Spleen (tissue), 7 donors: ENCODE measurements at regions not wholly inside any gene's neighbourhood (a gene's known extent, or its start where the extent isn't known, plus 50 kb on each side); places are given as distances from the start of the nearest gene placed in this dataset.

Experiments
- POLR2A ChIP-seq, 3 donors: fragments of 450-650 bp; IDR thresholded peaks; one replicate each; pipeline ENCODE4 v1.5.1; 2017; ENCODE audit warnings: antibody characterized with exemption in 3 of 3, mild to moderate bottlenecking in 1 of 3
- POLR2AphosphoS5 ChIP-seq, 3 donors: sonication (generic); formaldehyde crosslinking; IDR thresholded peaks; one replicate each; pipeline ENCODE4 v1.5.1; 2017; ENCODE audit warnings: antibody characterized with exemption in 3 of 3
- TF ChIP-seq, protein P1 (sequence below), 11 experiments: fragments of 200-600 bp in 7 of 11; fragments of 450-650 bp in 4 of 11; sonication (generic) in 4 of 11; IDR thresholded peaks in 8 of 11; conservative IDR thresholded peaks in 3 of 11; 1 replicate in 7 of 11; 2 replicates in 4 of 11; pipeline versions ENCODE4 v1.4.0 to v1.8.0; 2016 to 2021; ENCODE audit warnings: antibody characterized with exemption in 11 of 11, inconsistent platforms in 4 of 11, mild to moderate bottlenecking in 1 of 11
- donor health status: DM: no; HTN: no; CAD: no; lungs with moderate emphysema.
- donor health status: DM: no; HTN: no; CAD: no.
- donor health status: DM: no; HTN: no; CAD: no.

DNA sequence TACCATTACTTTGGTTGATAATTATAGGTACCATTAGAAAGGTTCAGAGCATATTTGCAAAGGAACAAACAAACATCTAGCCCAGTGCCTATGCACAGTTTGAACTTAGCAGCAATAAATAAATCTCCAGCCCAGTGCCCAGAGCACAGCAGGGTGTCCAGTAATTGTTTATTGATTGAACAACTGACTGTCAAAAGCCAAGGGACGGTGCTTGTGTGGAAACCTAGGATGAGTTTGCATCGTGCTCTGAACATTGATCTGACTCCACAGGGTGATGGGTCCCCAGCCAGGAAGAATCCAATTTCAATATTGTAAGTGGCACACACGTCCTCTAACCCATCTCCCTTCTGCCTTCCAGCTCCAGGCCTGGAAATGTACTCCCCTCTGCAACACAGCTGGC, 625.5 kb upstream of the C16orf82 start:
- TF ChIP-seq, protein P1, sequence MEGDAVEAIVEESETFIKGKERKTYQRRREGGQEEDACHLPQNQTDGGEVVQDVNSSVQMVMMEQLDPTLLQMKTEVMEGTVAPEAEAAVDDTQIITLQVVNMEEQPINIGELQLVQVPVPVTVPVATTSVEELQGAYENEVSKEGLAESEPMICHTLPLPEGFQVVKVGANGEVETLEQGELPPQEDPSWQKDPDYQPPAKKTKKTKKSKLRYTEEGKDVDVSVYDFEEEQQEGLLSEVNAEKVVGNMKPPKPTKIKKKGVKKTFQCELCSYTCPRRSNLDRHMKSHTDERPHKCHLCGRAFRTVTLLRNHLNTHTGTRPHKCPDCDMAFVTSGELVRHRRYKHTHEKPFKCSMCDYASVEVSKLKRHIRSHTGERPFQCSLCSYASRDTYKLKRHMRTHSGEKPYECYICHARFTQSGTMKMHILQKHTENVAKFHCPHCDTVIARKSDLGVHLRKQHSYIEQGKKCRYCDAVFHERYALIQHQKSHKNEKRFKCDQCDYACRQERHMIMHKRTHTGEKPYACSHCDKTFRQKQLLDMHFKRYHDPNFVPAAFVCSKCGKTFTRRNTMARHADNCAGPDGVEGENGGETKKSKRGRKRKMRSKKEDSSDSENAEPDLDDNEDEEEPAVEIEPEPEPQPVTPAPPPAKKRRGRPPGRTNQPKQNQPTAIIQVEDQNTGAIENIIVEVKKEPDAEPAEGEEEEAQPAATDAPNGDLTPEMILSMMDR (IDR thresholded peaks at IDR 0.05 in 8 of 11, conservative IDR thresholded peaks at IDR 0.05 in 3 of 11), result no peak
- TF ChIP-seq POLR2A (IDR thresholded peaks at IDR 0.05) (no peak), POLR2AphosphoS5 (IDR thresholded peaks at IDR 0.05) (no peak)
